Neural cell (in vitro differentiated cells): ENCODE measurements at regions not wholly inside any gene's neighbourhood (a gene's known extent, or its start where the extent isn't known, plus 50 kb on each side); places are given as distances from the start of the nearest gene placed in this dataset.

Experiments
- CTCF ChIP-seq: fragments of 450-650 bp; IDR thresholded peaks from 2 replicates; pipeline ENCODE4 v1.5.1; 2014; ENCODE audit warnings: antibody characterized with exemption, mild to moderate bottlenecking, moderate library complexity; ENCODE audit not compliant: poor library complexity, severe bottlenecking
- EP300 ChIP-seq: fragments of 450-650 bp; conservative IDR thresholded peaks from 2 replicates; pipeline ENCODE4 v1.6.1; 2014; ENCODE audit warnings: antibody characterized with exemption, mild to moderate bottlenecking, moderate library complexity; ENCODE audit not compliant: poor library complexity, severe bottlenecking
- EZH2 ChIP-seq: fragments of 200-600, 300-800 bp; shearing (Covaris generic), sonication (generic); IDR thresholded peaks from 2 replicates; pipeline ENCODE4 v1.6.1; 2014; ENCODE audit warnings: antibody characterized with exemption, low read length, borderline replicate concordance, mild to moderate bottlenecking; ENCODE audit not compliant: insufficient read depth, poor library complexity, severe bottlenecking
- MXI1 ChIP-seq: fragments of 450-650 bp; conservative IDR thresholded peaks from 2 replicates; pipeline ENCODE4 v1.6.1; 2014; ENCODE audit warnings: antibody characterized with exemption, mild to moderate bottlenecking; ENCODE audit not compliant: poor library complexity, severe bottlenecking
- POLR2AphosphoS5 ChIP-seq: IDR thresholded peaks from 2 replicates; pipeline ENCODE4 v1.6.1; 2012
- RAD21 ChIP-seq: fragments of 450-650 bp; conservative IDR thresholded peaks from 2 replicates; pipeline ENCODE4 v1.6.1; 2014; ENCODE audit warnings: antibody characterized with exemption, mild to moderate bottlenecking, moderate library complexity
- TAF1 ChIP-seq: IDR thresholded peaks from 2 replicates; pipeline ENCODE4 v1.6.1; 2012; ENCODE audit warnings: low read depth
- TF ChIP-seq, protein P1 (sequence below): IDR thresholded peaks from 2 replicates; pipeline ENCODE4 v1.6.1; 2012; ENCODE audit warnings: borderline replicate concordance

GRCh38 chr5:38008198-38008597, 168.4 kb upstream of the GDNF start:
- TF ChIP-seq RAD21 (no peak), CTCF (no peak), EZH2 (no peak), TAF1 (no peak), POLR2AphosphoS5 (no peak), EP300 (no peak), MXI1 (no peak)
- TF ChIP-seq, protein P1, sequence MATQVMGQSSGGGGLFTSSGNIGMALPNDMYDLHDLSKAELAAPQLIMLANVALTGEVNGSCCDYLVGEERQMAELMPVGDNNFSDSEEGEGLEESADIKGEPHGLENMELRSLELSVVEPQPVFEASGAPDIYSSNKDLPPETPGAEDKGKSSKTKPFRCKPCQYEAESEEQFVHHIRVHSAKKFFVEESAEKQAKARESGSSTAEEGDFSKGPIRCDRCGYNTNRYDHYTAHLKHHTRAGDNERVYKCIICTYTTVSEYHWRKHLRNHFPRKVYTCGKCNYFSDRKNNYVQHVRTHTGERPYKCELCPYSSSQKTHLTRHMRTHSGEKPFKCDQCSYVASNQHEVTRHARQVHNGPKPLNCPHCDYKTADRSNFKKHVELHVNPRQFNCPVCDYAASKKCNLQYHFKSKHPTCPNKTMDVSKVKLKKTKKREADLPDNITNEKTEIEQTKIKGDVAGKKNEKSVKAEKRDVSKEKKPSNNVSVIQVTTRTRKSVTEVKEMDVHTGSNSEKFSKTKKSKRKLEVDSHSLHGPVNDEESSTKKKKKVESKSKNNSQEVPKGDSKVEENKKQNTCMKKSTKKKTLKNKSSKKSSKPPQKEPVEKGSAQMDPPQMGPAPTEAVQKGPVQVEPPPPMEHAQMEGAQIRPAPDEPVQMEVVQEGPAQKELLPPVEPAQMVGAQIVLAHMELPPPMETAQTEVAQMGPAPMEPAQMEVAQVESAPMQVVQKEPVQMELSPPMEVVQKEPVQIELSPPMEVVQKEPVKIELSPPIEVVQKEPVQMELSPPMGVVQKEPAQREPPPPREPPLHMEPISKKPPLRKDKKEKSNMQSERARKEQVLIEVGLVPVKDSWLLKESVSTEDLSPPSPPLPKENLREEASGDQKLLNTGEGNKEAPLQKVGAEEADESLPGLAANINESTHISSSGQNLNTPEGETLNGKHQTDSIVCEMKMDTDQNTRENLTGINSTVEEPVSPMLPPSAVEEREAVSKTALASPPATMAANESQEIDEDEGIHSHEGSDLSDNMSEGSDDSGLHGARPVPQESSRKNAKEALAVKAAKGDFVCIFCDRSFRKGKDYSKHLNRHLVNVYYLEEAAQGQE = no peak
